ENCODE measurements at regions not wholly inside any gene's neighbourhood (a gene's known extent, or its start where the extent isn't known, plus 50 kb on each side); places are given as distances from the start of the nearest gene placed in this dataset.

GRCh38 chr6:33861722-33862121 lies 57.9 kb upstream of the MLN start:
- H3K4me1 Mint-ChIP-seq = no peaks in the 10 kb centered on the region
- no peak overlapping the region for H3K27ac Mint-ChIP-seq
- H3K4me3 Mint-ChIP-seq = no peak overlapping the region
- DNase-seq (ENCODE audit: low spot score in 2 of 2, unreplicated experiment in 2 of 2) = no peak
- no peaks in the 10 kb centered on the region for H3K9me3 Mint-ChIP-seq
- H3K27me3 Mint-ChIP-seq (ENCODE audit: low read depth) = peaks cover 26% of the 10 kb centered on the region
- H3K36me3 Mint-ChIP-seq = no peaks in the 10 kb centered on the region
- TF ChIP-seq, protein P1, sequence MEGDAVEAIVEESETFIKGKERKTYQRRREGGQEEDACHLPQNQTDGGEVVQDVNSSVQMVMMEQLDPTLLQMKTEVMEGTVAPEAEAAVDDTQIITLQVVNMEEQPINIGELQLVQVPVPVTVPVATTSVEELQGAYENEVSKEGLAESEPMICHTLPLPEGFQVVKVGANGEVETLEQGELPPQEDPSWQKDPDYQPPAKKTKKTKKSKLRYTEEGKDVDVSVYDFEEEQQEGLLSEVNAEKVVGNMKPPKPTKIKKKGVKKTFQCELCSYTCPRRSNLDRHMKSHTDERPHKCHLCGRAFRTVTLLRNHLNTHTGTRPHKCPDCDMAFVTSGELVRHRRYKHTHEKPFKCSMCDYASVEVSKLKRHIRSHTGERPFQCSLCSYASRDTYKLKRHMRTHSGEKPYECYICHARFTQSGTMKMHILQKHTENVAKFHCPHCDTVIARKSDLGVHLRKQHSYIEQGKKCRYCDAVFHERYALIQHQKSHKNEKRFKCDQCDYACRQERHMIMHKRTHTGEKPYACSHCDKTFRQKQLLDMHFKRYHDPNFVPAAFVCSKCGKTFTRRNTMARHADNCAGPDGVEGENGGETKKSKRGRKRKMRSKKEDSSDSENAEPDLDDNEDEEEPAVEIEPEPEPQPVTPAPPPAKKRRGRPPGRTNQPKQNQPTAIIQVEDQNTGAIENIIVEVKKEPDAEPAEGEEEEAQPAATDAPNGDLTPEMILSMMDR (IDR thresholded peaks at IDR 0.05; ENCODE audit: unreplicated experiment) = no peak

DNA sequence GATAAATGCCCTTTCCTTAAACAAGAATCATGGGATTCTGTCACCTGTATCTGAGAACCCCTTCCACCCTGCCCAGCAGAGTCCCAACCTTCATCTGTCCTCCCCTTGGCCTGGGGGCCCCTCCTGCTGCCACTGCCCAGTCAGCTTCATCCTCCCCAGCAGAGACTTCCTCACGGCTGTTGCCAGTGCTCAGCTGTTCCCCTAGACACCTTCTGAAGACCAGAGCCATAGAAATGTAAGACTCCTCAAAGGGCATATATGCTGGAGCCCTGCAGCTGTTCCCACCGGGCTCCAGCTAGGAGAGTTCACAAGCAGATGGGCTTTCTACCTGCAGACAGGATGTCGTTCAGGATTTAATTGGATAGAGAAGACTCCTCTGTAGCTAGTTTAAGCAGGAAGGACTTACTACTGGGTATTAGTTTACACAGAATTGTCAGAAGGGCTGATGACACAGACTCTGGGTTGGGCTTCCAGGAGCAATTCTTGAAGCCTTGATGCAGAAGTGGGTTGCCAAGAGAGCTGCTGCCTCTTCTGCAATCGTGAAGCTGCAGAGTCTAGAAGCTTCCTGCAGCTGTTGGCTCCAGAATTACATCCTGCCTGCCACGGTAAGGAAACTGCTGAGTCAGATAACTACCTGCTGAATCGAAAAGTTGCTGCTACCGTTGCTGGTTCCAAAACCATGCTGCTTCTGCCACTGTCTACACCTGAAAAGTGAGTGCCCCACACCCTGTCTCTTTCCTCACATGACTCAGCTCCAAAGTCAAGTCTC lies 57.1 kb upstream of the MLN start:
- H3K27ac Mint-ChIP-seq = no peak overlapping the region
- peaks cover 23% of the 10 kb centered on the region for H3K27me3 Mint-ChIP-seq (ENCODE audit: low read depth)
- H3K36me3 Mint-ChIP-seq = no peaks in the 10 kb centered on the region
- TF ChIP-seq, protein P1 (IDR thresholded peaks at IDR 0.05; ENCODE audit: unreplicated experiment) = no peak
- no peak overlapping the region for H3K4me3 Mint-ChIP-seq
- H3K4me1 Mint-ChIP-seq = no peaks in the 10 kb centered on the region
- H3K9me3 Mint-ChIP-seq = no peaks in the 10 kb centered on the region
- DNase-seq (ENCODE audit: low spot score in 2 of 2, unreplicated experiment in 2 of 2) = no peak

DNA sequence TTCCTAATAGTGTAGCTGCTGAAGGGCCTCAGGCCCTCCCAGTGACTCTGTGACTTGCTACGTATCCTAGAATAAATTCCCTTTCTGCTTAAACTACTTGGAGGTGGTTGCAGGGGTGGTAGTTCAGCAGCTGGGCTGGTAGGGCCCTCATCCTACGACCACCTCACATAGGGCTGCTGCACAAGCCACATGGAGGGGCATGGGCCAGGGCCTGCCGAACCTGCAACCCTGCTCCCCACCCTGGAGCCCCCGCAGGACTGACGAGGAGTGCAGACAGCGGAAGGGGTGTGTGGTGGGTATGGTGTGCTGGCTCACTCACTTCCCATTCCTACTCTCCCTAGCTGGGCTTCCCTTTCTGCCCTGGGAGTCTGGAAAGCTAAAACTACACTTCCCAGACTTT lies 56.2 kb upstream of the MLN start:
- no peaks in the 10 kb centered on the region for H3K4me1 Mint-ChIP-seq
- DNase-seq (ENCODE audit: low spot score in 2 of 2, unreplicated experiment in 2 of 2) = no peak
- peaks cover 23% of the 10 kb centered on the region for H3K27me3 Mint-ChIP-seq (ENCODE audit: low read depth)
- no peak overlapping the region for H3K4me3 Mint-ChIP-seq
- H3K9me3 Mint-ChIP-seq = no peaks in the 10 kb centered on the region
- TF ChIP-seq, protein P1 (IDR thresholded peaks at IDR 0.05; ENCODE audit: unreplicated experiment) = no peak
- H3K36me3 Mint-ChIP-seq = no peaks in the 10 kb centered on the region
- no peak overlapping the region for H3K27ac Mint-ChIP-seq

GRCh38 chr6:33858804-33859505 lies 55.2 kb upstream of the MLN start:
- DNase-seq (ENCODE audit: low spot score in 2 of 2, unreplicated experiment in 2 of 2) = no peak
- no peaks in the 10 kb centered on the region for H3K36me3 Mint-ChIP-seq
- H3K9me3 Mint-ChIP-seq = no peaks in the 10 kb centered on the region
- no peak overlapping the region for H3K4me3 Mint-ChIP-seq
- H3K27me3 Mint-ChIP-seq (ENCODE audit: low read depth) = peaks cover 27% of the 10 kb centered on the region
- no peak overlapping the region for H3K27ac Mint-ChIP-seq
- H3K4me1 Mint-ChIP-seq = peaks cover 9% of the 10 kb centered on the region
- TF ChIP-seq, protein P1 (IDR thresholded peaks at IDR 0.05; ENCODE audit: unreplicated experiment) = no peak

DNA sequence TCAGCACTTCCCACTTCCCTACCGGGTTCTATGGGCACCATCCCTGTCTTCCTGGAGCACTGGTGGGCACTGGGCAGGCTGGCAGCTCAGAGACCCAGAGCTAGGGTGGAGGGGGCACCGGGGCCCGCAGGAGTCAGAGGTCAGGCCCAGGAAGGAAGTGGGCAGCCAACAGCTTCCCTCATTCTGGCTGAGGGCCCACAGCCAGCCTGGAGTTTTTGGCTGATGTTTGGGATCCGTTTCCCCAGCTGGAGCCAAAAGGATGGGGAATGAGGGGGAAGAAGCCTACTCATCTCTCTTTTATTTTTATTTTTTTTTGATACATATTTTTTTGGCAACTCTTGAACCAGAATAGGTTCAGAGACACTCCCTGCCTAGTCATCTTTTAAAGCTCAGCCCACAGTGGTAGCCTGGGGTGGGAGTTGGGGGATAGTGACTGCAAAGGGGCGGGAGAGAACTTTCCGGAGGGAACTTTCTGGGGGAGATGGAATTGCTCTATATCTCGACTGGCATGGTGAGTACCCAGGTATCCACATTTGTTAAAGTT lies 54.2 kb upstream of the MLN start:
- H3K4me1 Mint-ChIP-seq = peaks cover 9% of the 10 kb centered on the region
- no peak overlapping the region for H3K4me3 Mint-ChIP-seq
- no peak for DNase-seq (ENCODE audit: low spot score in 2 of 2, unreplicated experiment in 2 of 2)
- no peaks in the 10 kb centered on the region for H3K36me3 Mint-ChIP-seq
- H3K27ac Mint-ChIP-seq = no peak overlapping the region
- no peaks in the 10 kb centered on the region for H3K9me3 Mint-ChIP-seq
- H3K27me3 Mint-ChIP-seq (ENCODE audit: low read depth) = peaks cover 26% of the 10 kb centered on the region
- TF ChIP-seq, protein P1 (IDR thresholded peaks at IDR 0.05; ENCODE audit: unreplicated experiment) = no peak
